ENCODE measurements at regions not wholly inside any gene's neighbourhood (a gene's known extent, or its start where the extent isn't known, plus 50 kb on each side); places are given as distances from the start of the nearest gene placed in this dataset.
"Not testable (repeated sequence)": the region's sequence is repeated elsewhere in the genome, so short reads cannot be mapped to it uniquely, and the experiment has no call there.

DNA sequence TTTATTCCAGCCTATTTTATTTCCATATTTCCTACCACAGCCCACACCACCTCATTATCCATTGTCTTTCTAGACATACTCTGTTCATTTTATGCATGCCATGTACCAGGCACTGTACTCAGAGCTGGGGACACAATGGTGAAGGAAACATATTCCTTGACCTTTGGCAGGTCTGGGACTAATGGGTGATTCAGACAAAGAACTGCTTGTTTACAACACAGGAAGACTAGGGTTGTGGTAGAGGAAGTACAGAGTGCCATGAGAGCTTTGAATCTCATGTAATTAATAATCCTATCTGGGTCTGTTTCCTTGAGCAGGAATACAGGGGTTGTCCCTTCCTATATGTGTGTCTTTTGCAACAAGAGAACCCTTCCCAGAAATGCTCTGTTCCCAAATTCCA, 75.1 kb upstream of the NUDT10 start:
- H3K4me1 Mint-ChIP-seq (ENCODE audit: unreplicated experiment): no peaks in the 10 kb centered on the region
- TF ChIP-seq, protein P1, sequence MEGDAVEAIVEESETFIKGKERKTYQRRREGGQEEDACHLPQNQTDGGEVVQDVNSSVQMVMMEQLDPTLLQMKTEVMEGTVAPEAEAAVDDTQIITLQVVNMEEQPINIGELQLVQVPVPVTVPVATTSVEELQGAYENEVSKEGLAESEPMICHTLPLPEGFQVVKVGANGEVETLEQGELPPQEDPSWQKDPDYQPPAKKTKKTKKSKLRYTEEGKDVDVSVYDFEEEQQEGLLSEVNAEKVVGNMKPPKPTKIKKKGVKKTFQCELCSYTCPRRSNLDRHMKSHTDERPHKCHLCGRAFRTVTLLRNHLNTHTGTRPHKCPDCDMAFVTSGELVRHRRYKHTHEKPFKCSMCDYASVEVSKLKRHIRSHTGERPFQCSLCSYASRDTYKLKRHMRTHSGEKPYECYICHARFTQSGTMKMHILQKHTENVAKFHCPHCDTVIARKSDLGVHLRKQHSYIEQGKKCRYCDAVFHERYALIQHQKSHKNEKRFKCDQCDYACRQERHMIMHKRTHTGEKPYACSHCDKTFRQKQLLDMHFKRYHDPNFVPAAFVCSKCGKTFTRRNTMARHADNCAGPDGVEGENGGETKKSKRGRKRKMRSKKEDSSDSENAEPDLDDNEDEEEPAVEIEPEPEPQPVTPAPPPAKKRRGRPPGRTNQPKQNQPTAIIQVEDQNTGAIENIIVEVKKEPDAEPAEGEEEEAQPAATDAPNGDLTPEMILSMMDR (IDR thresholded peaks at IDR 0.05; ENCODE audit: unreplicated experiment): no peak
- H3K27me3 Mint-ChIP-seq (ENCODE audit: unreplicated experiment): no peaks in the 10 kb centered on the region
- H3K27ac Mint-ChIP-seq (ENCODE audit: unreplicated experiment): no peak overlapping the region
- no peaks in the 10 kb centered on the region for H3K36me3 Mint-ChIP-seq (ENCODE audit: low read depth, unreplicated experiment)
- no peak for DNase-seq (ENCODE audit: low spot score)
- no peaks in the 10 kb centered on the region for H3K9me3 Mint-ChIP-seq (ENCODE audit: unreplicated experiment)
- no peak overlapping the region for H3K4me3 Mint-ChIP-seq (ENCODE audit: unreplicated experiment)

- H3K36me3 Mint-ChIP-seq (ENCODE audit: low read depth, unreplicated experiment); DNase-seq (ENCODE audit: low spot score): not testable (repeated sequence)
Observed at GRCh38 chrX:51262271-51262670, 70.4 kb upstream of the NUDT10 start.

DNA sequence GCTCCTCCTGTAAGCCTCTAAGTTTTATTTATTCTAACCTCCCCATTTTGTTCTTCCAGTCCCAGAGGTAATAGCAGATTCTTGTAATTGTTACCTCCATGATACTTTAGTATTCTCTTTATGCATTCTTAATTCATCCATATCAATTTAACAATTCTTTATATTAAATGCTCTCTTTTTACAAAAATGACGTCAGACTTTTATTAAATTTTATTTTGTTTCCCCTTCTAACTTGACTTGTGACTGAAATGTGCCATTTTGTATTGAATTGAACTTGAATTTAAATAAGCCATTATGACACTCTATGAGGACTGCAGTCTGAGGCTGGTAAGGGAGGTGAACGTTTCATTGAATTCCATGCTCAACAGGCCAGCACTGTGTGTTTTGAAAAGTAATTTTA, 60.0 kb upstream of the NUDT10 start:
- no peaks in the 10 kb centered on the region for H3K4me1 Mint-ChIP-seq (ENCODE audit: unreplicated experiment)
- no peaks in the 10 kb centered on the region for H3K9me3 Mint-ChIP-seq (ENCODE audit: unreplicated experiment)
- no peak overlapping the region for H3K27ac Mint-ChIP-seq (ENCODE audit: unreplicated experiment)
- DNase-seq (ENCODE audit: low spot score): no peak
- TF ChIP-seq, protein P1 (IDR thresholded peaks at IDR 0.05; ENCODE audit: unreplicated experiment): no peak
- H3K36me3 Mint-ChIP-seq (ENCODE audit: low read depth, unreplicated experiment): no peaks in the 10 kb centered on the region
- no peak overlapping the region for H3K4me3 Mint-ChIP-seq (ENCODE audit: unreplicated experiment)
- H3K27me3 Mint-ChIP-seq (ENCODE audit: unreplicated experiment): peaks cover 2% of the 10 kb centered on the region

More at GRCh38 chrX:51262271-51262670, 70.4 kb upstream of the NUDT10 start:
- H3K4me1 Mint-ChIP-seq (ENCODE audit: unreplicated experiment); H3K4me3 Mint-ChIP-seq (ENCODE audit: unreplicated experiment); H3K27me3 Mint-ChIP-seq (ENCODE audit: unreplicated experiment); H3K27ac Mint-ChIP-seq (ENCODE audit: unreplicated experiment); H3K9me3 Mint-ChIP-seq (ENCODE audit: unreplicated experiment): not testable (repeated sequence)

DNA sequence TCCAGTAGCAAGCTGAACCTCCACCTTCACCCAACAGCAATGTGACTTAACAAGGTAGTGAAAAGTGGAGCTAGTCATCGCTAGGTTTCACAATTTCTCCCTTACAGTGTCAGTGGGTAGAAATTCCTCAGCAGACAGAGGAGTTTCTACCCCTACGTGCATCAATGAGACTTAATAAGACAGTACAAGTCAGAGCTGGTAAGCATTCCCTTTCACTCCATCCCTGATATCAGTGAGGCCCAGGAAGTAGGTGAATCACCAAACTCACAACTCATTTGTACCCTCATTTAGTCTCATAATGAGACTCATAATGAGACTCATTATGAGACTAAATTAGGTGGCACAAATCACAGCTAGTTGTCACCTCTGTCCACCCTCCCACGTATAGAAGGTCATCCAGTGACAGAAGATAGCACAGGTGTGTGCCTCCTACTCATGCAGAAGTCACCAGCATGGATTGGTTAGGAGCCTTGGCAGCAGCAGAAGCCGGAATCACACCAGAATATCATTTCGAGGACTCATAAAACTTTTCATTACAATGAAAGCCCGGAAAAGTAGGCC, 50.8 kb upstream of the NUDT10 start:
- DNase-seq (ENCODE audit: low spot score): no peak
- H3K27me3 Mint-ChIP-seq (ENCODE audit: unreplicated experiment): no peaks in the 10 kb centered on the region
- H3K9me3 Mint-ChIP-seq (ENCODE audit: unreplicated experiment): no peaks in the 10 kb centered on the region
- H3K27ac Mint-ChIP-seq (ENCODE audit: unreplicated experiment): no peak overlapping the region
- TF ChIP-seq, protein P1 (IDR thresholded peaks at IDR 0.05; ENCODE audit: unreplicated experiment): no peak
- H3K36me3 Mint-ChIP-seq (ENCODE audit: low read depth, unreplicated experiment): no peaks in the 10 kb centered on the region
- no peak overlapping the region for H3K4me3 Mint-ChIP-seq (ENCODE audit: unreplicated experiment)
- H3K4me1 Mint-ChIP-seq (ENCODE audit: unreplicated experiment): no peaks in the 10 kb centered on the region

Measured in endothelial cell (in vitro differentiated cells).